ENCODE measurements at regions not wholly inside any gene's neighbourhood (a gene's known extent, or its start where the extent isn't known, plus 50 kb on each side); places are given as distances from the start of the nearest gene placed in this dataset.

GRCh38 chr10:47238331-47239095 is 61.5 kb upstream of the GDF10 start:
- no peak for DNase-seq

DNA sequence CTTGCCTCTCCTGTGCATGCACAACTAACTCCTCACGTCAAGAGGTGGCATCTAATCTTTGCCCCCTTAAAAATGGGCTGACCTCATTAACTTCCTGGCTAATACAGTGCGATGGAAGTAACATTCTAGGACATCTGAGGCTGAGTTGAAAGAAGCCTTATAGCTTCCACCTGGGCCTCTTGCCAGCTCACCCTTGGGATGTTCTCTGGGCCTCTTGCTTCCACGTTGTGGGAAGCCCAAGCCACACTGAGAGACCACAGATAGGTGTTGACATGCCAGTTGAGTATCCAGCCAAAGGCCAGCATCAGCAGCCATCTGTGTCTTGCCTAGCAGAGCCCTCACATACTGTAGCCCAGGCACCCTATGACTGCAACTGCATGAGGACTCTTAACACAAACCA is 60.8 kb upstream of the GDF10 start:
- no peak for DNase-seq

DNA sequence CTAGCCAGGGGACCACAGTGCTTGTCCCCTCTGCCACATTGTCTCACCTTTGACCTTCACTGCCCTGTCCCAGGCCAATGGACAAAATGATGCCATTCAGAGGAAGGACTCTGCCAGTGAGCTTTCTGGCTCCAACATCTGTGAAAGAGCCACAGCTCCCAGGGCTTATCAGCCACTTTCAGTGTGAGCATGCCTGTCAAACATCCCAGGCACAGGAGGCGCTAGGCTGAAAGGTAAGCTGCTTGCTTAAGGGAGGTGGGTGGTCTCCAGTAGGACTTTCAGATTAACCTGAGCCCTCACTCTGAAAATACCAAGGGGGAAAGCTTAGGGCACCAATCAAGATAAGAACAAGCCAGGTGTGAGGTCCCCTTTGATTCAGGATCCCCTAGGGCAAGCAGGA is 59.8 kb upstream of the GDF10 start:
- no peak for DNase-seq

DNA sequence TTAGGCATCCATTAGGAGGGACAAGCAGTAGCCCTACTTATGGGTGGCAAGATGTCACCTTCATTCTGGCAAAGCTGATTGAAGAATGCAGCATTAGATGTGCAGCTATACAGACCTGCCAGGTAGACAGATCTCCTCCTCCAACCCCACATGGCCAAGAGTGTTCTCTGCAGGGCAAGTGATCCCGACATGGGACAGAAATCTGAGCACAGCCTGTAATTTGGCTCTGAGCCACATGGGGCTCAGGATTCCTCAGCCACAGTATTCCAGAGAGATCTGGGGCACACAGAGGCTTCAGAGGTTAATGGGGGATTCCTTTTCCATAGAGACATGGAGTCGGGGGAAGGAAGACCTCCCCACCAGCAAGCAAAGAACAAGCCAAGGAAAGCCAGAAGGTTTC is 58.7 kb upstream of the GDF10 start:
- DNase-seq: no peak

GRCh38 chr10:47241946-47242867 is 57.8 kb upstream of the GDF10 start:
- DNase-seq: no peak

DNA sequence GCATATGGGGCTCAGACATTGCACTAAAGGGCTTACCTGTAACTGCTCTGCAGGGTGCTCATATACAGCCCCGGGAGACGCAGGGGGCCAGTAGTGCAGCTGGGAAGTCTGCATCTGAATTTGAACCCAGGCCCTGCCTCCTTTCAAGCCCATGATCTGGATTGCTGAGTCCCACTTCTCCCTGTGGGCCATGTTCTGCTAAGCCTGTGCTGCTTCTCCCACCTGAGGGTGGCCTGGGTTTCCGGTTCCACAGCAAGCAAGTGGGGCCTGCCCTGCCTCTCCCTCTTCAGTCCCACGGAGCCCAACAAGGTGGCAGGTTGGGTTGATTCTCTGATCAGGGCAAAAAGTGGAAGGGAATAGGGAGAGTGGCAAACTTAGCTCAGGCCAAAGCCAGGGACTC is 56.6 kb upstream of the GDF10 start:
- DNase-seq: no peak

DNA sequence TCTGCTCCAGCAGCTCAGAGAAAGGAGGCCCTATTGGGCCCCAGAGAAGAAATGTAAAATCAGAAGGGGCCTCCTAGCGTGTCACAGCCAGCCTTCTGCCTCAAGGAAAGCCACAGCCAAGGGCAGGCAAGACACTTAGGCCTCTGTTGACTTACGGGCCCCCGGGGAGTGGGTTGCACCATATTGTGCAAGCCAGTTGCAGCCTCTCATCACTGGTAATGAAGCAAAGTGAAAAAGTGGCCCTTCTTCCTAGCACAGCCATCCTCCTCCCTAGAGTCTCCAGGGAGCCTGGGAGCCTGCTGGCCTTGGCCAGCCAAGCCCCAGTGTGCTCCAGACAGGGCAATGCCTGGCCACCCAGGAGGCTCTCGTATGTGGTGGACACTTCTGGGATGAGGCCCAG is 56.2 kb upstream of the GDF10 start:
- no peak for DNase-seq

DNA sequence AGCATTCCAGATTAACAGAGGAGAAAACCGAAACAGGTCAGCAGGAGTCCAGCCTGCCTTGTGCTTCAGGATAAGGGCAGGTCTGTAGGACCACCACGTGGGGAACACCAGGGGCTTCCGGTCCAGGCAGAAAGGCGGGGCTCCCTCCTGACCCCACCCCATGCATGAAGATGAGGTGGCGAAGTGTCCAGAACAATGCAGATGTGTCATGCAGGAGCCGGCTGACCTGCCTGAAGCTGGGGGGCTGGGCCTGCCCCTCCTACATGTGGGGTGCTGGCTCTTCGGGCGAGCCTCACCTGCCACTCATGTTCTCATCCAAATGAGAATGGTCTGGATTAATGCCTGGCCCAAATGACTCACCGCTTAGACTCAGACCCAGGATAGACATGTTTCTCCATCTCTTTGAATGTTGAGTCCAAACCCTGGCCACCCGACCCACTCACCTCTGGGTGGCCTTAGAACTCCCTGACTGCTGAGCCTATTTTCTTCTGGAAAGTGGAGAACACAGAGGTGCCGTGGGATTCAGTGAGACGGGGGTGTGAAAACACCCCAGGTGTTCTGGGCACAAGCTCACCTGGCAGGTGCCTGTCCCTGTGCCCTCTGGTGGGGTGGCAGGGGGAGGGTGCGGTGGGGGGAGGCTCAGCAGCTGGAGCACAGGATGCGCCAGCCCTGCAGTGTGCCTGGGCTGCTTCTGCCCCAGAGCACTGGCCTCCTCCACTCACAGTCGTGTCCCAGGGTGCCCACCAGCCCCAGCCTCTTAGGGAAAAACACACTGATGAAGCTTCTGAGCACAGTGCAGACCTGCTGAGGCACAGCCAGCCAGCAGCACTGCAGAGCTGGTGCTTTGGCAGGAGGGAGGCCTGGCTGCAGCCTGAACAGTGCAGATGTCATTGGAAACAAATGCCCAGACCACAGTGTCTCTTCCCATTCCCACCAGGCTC is 55.2 kb upstream of the GDF10 start:
- no peak for DNase-seq

GRCh38 chr10:47245731-47246350 is 54.2 kb upstream of the GDF10 start:
- DNase-seq: no peak

DNA sequence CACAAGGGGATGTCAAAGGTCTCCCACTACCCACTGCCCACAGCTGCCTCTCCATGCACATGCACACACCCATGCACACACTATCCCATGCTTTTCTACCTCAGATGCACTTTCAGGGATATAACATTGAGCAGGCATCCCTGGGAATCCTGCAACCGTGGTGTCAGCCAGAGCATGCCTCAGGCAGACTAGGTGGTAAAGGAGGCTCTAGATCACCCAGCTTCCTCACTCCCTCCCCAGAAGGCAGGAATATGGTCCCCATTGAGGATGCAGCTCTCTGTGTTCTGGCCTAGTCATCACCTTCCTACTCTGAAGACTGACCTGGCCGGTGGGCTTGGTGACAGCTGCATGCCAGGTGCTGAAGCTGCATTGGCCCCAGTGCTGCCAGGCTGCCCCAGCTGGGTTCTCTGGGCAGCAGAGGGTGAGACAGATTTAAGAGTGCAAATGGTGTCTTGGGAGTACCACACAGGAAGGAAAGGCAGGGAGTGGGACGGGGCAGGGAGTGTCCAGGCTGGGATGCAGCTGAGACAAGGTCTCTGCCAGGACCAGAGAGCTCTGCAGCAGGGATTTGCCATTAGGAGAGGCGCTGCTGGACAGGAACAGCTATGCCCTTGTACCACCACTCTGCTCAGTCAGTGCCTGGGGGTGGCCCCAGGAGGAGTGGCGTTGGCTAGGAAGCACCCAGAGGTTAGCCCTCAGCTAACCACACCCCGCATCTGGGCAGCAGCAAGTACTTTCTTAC is 53.4 kb upstream of the GDF10 start:
- DNase-seq: no peak

GRCh38 chr10:47247148-47248059 is 52.6 kb upstream of the GDF10 start:
- no peak for DNase-seq

DNA sequence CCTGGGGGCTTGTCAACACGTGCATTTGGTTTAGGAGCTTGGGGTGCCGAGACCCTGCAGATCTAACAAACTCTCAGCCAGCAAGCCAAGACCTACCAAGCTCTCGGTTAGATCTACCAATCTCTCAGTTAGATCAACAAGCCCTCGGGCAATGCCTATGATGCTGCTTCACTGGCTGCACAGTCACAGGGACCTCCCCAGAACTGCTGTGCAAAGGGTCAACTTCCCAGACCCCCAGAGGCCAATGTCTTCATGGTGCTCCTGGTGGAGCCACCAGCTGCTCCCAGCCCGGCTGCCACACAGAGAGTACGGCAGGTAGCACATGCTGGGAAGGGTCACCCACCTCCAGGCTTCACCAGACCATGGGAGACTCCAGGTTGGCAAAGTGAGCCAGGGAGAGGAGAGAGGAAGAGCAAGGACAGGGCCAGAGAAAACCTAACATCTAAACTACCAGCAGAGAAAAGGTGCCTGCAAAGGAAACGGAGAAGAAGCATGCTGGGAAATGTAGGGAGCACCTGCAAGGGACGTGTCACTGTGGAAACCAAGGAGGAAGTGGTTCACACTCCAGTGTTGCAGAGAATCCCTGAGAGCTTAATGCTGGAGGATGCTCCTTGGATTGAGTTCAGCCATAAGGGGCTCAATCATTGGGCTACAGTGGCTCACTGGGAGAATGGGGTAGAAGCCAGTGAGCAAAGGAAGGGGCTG is 51.5 kb upstream of the GDF10 start:
- no peak for DNase-seq

GRCh38 chr10:47249881-47250280 is 50.1 kb upstream of the GDF10 start:
- DNase-seq: no peak
